ENCODE measurements at regions not wholly inside any gene's neighbourhood (a gene's known extent, or its start where the extent isn't known, plus 50 kb on each side); places are given as distances from the start of the nearest gene placed in this dataset.

- Histone ChIP-seq H3K9me3 (ENCODE audit: control insufficient read depth in 4 of 4, low read length in 3 of 4) (no peaks in the 10 kb centered on the region), H3K27ac (ENCODE audit: low read depth in 1 of 2, low read length in 2 of 2) (no peak overlapping the region), H3K9ac (ENCODE audit: low read depth in 1 of 2, low read length in 2 of 2) (no peak overlapping the region), H3K4me1 (ENCODE audit: control insufficient read depth in 4 of 4, insufficient read depth in 4 of 4, low read length in 3 of 4) (peaks cover 0 to 6% (median 2%) of the 10 kb centered on the region in 4 donors), H3K4me3 (ENCODE audit: low read depth in 1 of 3, low read length in 3 of 3) (no peak overlapping the region), H3K27me3 (ENCODE audit: control insufficient read depth in 4 of 4, insufficient read depth in 4 of 4, low read length in 3 of 4) (peaks cover 0 to 4% (median 0%) of the 10 kb centered on the region in 4 donors), H3K36me3 (ENCODE audit: control insufficient read depth in 4 of 4, insufficient read depth in 3 of 4, low read depth in 1 of 4, low read length in 3 of 4) (no peaks in the 10 kb centered on the region)
- TF ChIP-seq ZBTB33 (IDR thresholded peaks at IDR 0.05) (no peak), YY1 (IDR thresholded peaks at IDR 0.05) (no peak), EGR1 (IDR thresholded peaks at IDR 0.05; ENCODE audit: low read depth in 2 of 2) (no peak), FOXA2 (IDR thresholded peaks at IDR 0.05) (no peak), JUND (IDR thresholded peaks at IDR 0.05) (no peak)
- 89% methylated on average over 1 of the region's 1 CpG for WGBS
- DNase-seq (ENCODE audit: low spot score), result no peak
Measured at GRCh38 chrX:138765051-138765450, 53.5 kb upstream of the FGF13 start.

GRCh38 chrX:138763761-138764160 is 52.2 kb upstream of the FGF13 start:
- peaks cover 0 to 6% (median 2%) of the 10 kb centered on the region in 4 donors for H3K4me1 ChIP-seq (ENCODE audit: control insufficient read depth in 4 of 4, insufficient read depth in 4 of 4, low read length in 3 of 4)
- no peak overlapping the region for H3K4me3 ChIP-seq (ENCODE audit: low read depth in 1 of 3, low read length in 3 of 3)
- no peaks in the 10 kb centered on the region for H3K36me3 ChIP-seq (ENCODE audit: control insufficient read depth in 4 of 4, insufficient read depth in 3 of 4, low read depth in 1 of 4, low read length in 3 of 4)
- H3K9ac ChIP-seq (ENCODE audit: low read depth in 1 of 2, low read length in 2 of 2), result no peak overlapping the region
- whole genome bisulfite sequencing, result 84% methylated on average over 3 of the region's 3 CpGs
- H3K9me3 ChIP-seq (ENCODE audit: control insufficient read depth in 4 of 4, low read length in 3 of 4), result no peaks in the 10 kb centered on the region
- DNase-seq (ENCODE audit: low spot score), result no peak
- TF ChIP-seq NR2F2 (IDR thresholded peaks at IDR 0.05), result no peak
- no peak for TF ChIP-seq EGR1 (IDR thresholded peaks at IDR 0.05; ENCODE audit: low read depth in 2 of 2)
- no peak for TF ChIP-seq GABPA (IDR thresholded peaks at IDR 0.05 in 1 of 2, conservative IDR thresholded peaks at IDR 0.05 in 1 of 2)
- TF ChIP-seq SP1 (IDR thresholded peaks at IDR 0.05), result no peak
- no peak for TF ChIP-seq FOXA1 (IDR thresholded peaks at IDR 0.05)
- no peak for TF ChIP-seq TAF1 (conservative IDR thresholded peaks at IDR 0.05)
- no peak for TF ChIP-seq YY1 (IDR thresholded peaks at IDR 0.05)
- TF ChIP-seq ZBTB33 (IDR thresholded peaks at IDR 0.05), result no peak
- no peak for TF ChIP-seq HNF4G (IDR thresholded peaks at IDR 0.05)
- TF ChIP-seq JUND (IDR thresholded peaks at IDR 0.05), result no peak
- TF ChIP-seq REST (IDR thresholded peaks at IDR 0.05), result no peak
- no peak for TF ChIP-seq CTCF (IDR thresholded peaks at IDR 0.05; ENCODE audit: low read depth, low read length, missing input control)
- no peak for TF ChIP-seq ATF3 (IDR thresholded peaks at IDR 0.05)
- TF ChIP-seq RXRA (IDR thresholded peaks at IDR 0.05), result no peak
- TF ChIP-seq MAX (IDR thresholded peaks at IDR 0.05), result no peak
- no peak for TF ChIP-seq RAD21 (IDR thresholded peaks at IDR 0.05)
- TF ChIP-seq FOXA2 (IDR thresholded peaks at IDR 0.05), result no peak
- TF ChIP-seq HNF4A (conservative IDR thresholded peaks at IDR 0.05), result no peak
- H3K27ac ChIP-seq (ENCODE audit: low read depth in 1 of 2, low read length in 2 of 2), result no peak overlapping the region
- peaks cover 0 to 4% (median 0%) of the 10 kb centered on the region in 4 donors for H3K27me3 ChIP-seq (ENCODE audit: control insufficient read depth in 4 of 4, insufficient read depth in 4 of 4, low read length in 3 of 4)
